Neural cell (in vitro differentiated cells): ENCODE measurements at regions not wholly inside any gene's neighbourhood (a gene's known extent, or its start where the extent isn't known, plus 50 kb on each side); places are given as distances from the start of the nearest gene placed in this dataset.

Experiments used
- H2AFZ ChIP-seq: fragments of 200-600, 300-800 bp; sonication (generic), shearing (Covaris generic); 2 replicates; pipeline ENCODE4 v1.6.0; 2014; ENCODE audit warnings: low read depth, mild to moderate bottlenecking, antibody characterized with exemption, low read length, moderate library complexity
- H3F3A ChIP-seq: fragments of 200-600 bp; shearing (Covaris generic); 2 replicates; pipeline ENCODE4 v1.6.1; 2016; ENCODE audit warnings: mild to moderate bottlenecking, moderate library complexity, mixed read lengths, antibody characterized with exemption, low read length; ENCODE audit not compliant: insufficient read depth, poor library complexity, severe bottlenecking
- H3K27ac ChIP-seq: fragments of 200-600, 300-800 bp; sonication (generic), shearing (Covaris generic); 2 replicates; pipeline ENCODE4 v1.5.1; 2014; ENCODE audit warnings: mild to moderate bottlenecking, low read length, moderate library complexity
- H3K27me3 ChIP-seq: fragments of 300-800, 200-600 bp; sonication (generic), shearing (Covaris generic); 2 replicates; pipeline ENCODE4 v1.6.0; 2014; ENCODE audit warnings: mild to moderate bottlenecking, low read depth, low read length, moderate library complexity; ENCODE audit not compliant: insufficient read depth
- H3K36me3 ChIP-seq: fragments of 300-800, 200-600 bp; sonication (generic), shearing (Covaris generic); 2 replicates; pipeline ENCODE4 v1.5.1; 2014; ENCODE audit warnings: mild to moderate bottlenecking, antibody characterized with exemption, low read length, moderate library complexity; ENCODE audit not compliant: insufficient read depth
- H3K4me2 ChIP-seq: fragments of 300-800, 200-600 bp; sonication (generic), shearing (Covaris generic); 2 replicates; pipeline ENCODE4 v1.6.0; 2014; ENCODE audit warnings: mild to moderate bottlenecking, low read length
- H3K4me3 ChIP-seq: fragments of 300-800, 200-600 bp; sonication (generic), shearing (Covaris generic); 2 replicates; pipeline ENCODE4 v1.5.1; 2014; ENCODE audit warnings: mild to moderate bottlenecking, low read length, moderate library complexity
- H3K79me2 ChIP-seq: fragments of 200-600 bp; shearing (Covaris generic); replicated peaks from 2 replicates; pipeline ENCODE4 v1.6.0; 2014; ENCODE audit warnings: mild to moderate bottlenecking, low read length, moderate library complexity; ENCODE audit not compliant: insufficient read depth
- H3K9ac ChIP-seq: fragments of 300-800, 200-600 bp; sonication (generic), shearing (Covaris generic); 2 replicates; pipeline ENCODE4 v1.6.1; 2016; ENCODE audit warnings: mild to moderate bottlenecking, low read length, mixed read lengths
- H3K9me2 ChIP-seq: fragments of 200-600 bp; shearing (Covaris generic); 2 replicates; pipeline ENCODE4 v1.6.1; 2016; ENCODE audit warnings: mild to moderate bottlenecking, low read length, mixed read lengths; ENCODE audit not compliant: insufficient read depth
- H3K9me3 ChIP-seq: fragments of 200-600, 300-800 bp; sonication (generic), shearing (Covaris generic); 2 replicates; pipeline ENCODE4 v1.6.1; 2016; ENCODE audit warnings: mild to moderate bottlenecking, mixed run types, low read length, moderate library complexity, mixed read lengths
- H4K20me1 ChIP-seq: fragments of 200-600 bp; shearing (Covaris generic); 2 replicates; pipeline ENCODE4 v1.6.1; 2016; ENCODE audit warnings: mild to moderate bottlenecking, mixed run types; ENCODE audit not compliant: insufficient read depth
- EP300 ChIP-seq: fragments of 450-650 bp; conservative IDR thresholded peaks from 2 replicates; pipeline ENCODE4 v1.6.1; 2014; ENCODE audit warnings: antibody characterized with exemption, mild to moderate bottlenecking, moderate library complexity; ENCODE audit not compliant: poor library complexity, severe bottlenecking
- EZH2 ChIP-seq: fragments of 200-600, 300-800 bp; shearing (Covaris generic), sonication (generic); IDR thresholded peaks from 2 replicates; pipeline ENCODE4 v1.6.1; 2014; ENCODE audit warnings: antibody characterized with exemption, low read length, borderline replicate concordance, mild to moderate bottlenecking; ENCODE audit not compliant: insufficient read depth, poor library complexity, severe bottlenecking
- MXI1 ChIP-seq: fragments of 450-650 bp; conservative IDR thresholded peaks from 2 replicates; pipeline ENCODE4 v1.6.1; 2014; ENCODE audit warnings: antibody characterized with exemption, mild to moderate bottlenecking; ENCODE audit not compliant: poor library complexity, severe bottlenecking
- POLR2AphosphoS5 ChIP-seq: IDR thresholded peaks from 2 replicates; pipeline ENCODE4 v1.6.1; 2012
- RAD21 ChIP-seq: fragments of 450-650 bp; conservative IDR thresholded peaks from 2 replicates; pipeline ENCODE4 v1.6.1; 2014; ENCODE audit warnings: antibody characterized with exemption, mild to moderate bottlenecking, moderate library complexity
- REST ChIP-seq: IDR thresholded peaks from 2 replicates; pipeline ENCODE4 v1.6.1; 2012; ENCODE audit warnings: borderline replicate concordance
- SMC3 ChIP-seq: fragments of 450-650 bp; conservative IDR thresholded peaks from 2 replicates; pipeline ENCODE4 v1.6.1; 2014; ENCODE audit warnings: antibody characterized with exemption, mild to moderate bottlenecking, moderate library complexity; ENCODE audit not compliant: poor library complexity
- TAF1 ChIP-seq: IDR thresholded peaks from 2 replicates; pipeline ENCODE4 v1.6.1; 2012; ENCODE audit warnings: low read depth
- TF ChIP-seq, protein P1 (sequence below): fragments of 450-650 bp; IDR thresholded peaks from 2 replicates; pipeline ENCODE4 v1.5.1; 2014; ENCODE audit warnings: antibody characterized with exemption, mild to moderate bottlenecking, moderate library complexity; ENCODE audit not compliant: poor library complexity, severe bottlenecking

DNA sequence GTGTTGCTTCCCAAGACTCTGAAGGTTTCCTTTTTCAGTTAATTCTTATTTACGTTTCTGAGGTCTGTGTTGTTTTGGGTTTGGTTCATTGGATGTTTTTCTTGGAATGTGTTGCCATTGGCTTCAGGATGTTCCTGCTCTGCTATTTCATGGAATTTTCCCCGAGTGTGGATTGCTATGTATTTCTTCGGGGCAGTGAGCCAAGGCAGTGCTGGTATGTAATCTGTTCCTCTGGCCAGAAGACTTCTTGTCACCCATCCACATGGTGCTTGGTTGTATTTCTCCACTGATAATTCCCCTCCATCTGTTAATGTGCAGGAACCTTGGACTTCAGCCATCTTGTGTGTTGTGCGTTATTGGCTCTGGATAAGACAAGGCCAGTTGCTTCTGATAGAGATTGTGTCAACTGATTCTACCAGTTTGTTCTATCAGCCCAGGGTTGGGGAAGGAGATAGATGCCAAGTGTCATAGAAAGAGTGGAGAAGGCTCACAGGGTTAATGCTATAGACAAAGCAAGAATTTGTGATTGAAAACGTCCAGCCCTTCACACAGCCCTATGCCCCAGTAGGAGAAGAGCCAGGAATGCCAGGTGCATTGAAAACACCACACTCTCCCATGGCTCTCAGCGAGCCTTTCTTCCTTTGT lies 505.2 kb downstream of the PLPP3 start:
- Histone ChIP-seq H3K79me2 (no peaks in the 10 kb centered on the region), H3K36me3 (no peaks in the 10 kb centered on the region), H4K20me1 (no peaks in the 10 kb centered on the region), H3K9me3 (no peaks in the 10 kb centered on the region), H3K9me2 (no peaks in the 10 kb centered on the region), H3K9ac (no peak overlapping the region), H3F3A (no peaks in the 10 kb centered on the region), H2AFZ (no peak overlapping the region), H3K4me3 (no peak overlapping the region), H3K27ac (no peak overlapping the region), H3K27me3 (no peaks in the 10 kb centered on the region), H3K4me2 (no peak overlapping the region)
- no peak for TF ChIP-seq EZH2
- no peak for TF ChIP-seq EP300
- no peak for TF ChIP-seq TAF1
- no peak for TF ChIP-seq POLR2AphosphoS5
- TF ChIP-seq REST, result no peak
- TF ChIP-seq MXI1, result no peak
- TF ChIP-seq RAD21, result no peak
- TF ChIP-seq, protein P1, sequence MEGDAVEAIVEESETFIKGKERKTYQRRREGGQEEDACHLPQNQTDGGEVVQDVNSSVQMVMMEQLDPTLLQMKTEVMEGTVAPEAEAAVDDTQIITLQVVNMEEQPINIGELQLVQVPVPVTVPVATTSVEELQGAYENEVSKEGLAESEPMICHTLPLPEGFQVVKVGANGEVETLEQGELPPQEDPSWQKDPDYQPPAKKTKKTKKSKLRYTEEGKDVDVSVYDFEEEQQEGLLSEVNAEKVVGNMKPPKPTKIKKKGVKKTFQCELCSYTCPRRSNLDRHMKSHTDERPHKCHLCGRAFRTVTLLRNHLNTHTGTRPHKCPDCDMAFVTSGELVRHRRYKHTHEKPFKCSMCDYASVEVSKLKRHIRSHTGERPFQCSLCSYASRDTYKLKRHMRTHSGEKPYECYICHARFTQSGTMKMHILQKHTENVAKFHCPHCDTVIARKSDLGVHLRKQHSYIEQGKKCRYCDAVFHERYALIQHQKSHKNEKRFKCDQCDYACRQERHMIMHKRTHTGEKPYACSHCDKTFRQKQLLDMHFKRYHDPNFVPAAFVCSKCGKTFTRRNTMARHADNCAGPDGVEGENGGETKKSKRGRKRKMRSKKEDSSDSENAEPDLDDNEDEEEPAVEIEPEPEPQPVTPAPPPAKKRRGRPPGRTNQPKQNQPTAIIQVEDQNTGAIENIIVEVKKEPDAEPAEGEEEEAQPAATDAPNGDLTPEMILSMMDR, result no peak
- no peak for TF ChIP-seq SMC3

- Histone ChIP-seq H3F3A (no peaks in the 10 kb centered on the region), H3K4me2 (no peak overlapping the region), H3K9me3 (no peaks in the 10 kb centered on the region), H3K79me2 (no peaks in the 10 kb centered on the region), H3K9me2 (no peaks in the 10 kb centered on the region), H3K36me3 (no peaks in the 10 kb centered on the region), H2AFZ (no peak overlapping the region), H3K27me3 (no peaks in the 10 kb centered on the region), H3K9ac (no peak overlapping the region), H3K27ac (no peak overlapping the region), H3K4me3 (no peak overlapping the region), H4K20me1 (no peaks in the 10 kb centered on the region)
- no peak for TF ChIP-seq EP300
- TF ChIP-seq, protein P1, result no peak
- no peak for TF ChIP-seq SMC3
- TF ChIP-seq RAD21, result no peak
- no peak for TF ChIP-seq REST
- TF ChIP-seq POLR2AphosphoS5, result no peak
- no peak for TF ChIP-seq EZH2
- TF ChIP-seq MXI1, result no peak
- TF ChIP-seq TAF1, result no peak
Observed at GRCh38 chr1:56073614-56074006, 505.8 kb downstream of the PLPP3 start.
